GM12878 (cell line): ENCODE measurements at regions not wholly inside any gene's neighbourhood (a gene's known extent, or its start where the extent isn't known, plus 50 kb on each side); places are given as distances from the start of the nearest gene placed in this dataset.

Source experiments
- ATAC-seq: fragments of 200-7000 bp; cut with Tn5 transposase; 3 replicates; pipeline ENCODE4 v1.9.1; 2020; ENCODE audit warnings: mild to moderate bottlenecking, moderate library complexity
- BruUV-seq: library from RNA; stranded (reverse); fragments of 400-500 nt; replicated peaks from 2 replicates; lab custom pipeline; 2021; lab: Mats Ljungman, UMichigan
- CTCF ChIA-PET: fragments of 300-600 bp; sonication (Branson Sonifier 250); formaldehyde crosslinking; extraction: SDS; loops from one replicate; lab custom pipeline; 2021; ENCODE audit warnings: inconsistent platforms; lab: Yijun Ruan, JAX
- POLR2A ChIA-PET: fragments of 350-600 bp; formaldehyde crosslinking; extraction: SDS; loops from one replicate; lab custom pipeline; 2021; ENCODE audit warnings: inconsistent platforms; lab: Charles Lee
- RAD21 ChIA-PET: fragments of 300-600 bp; sonication (Branson Sonifier 250); formaldehyde crosslinking; loops from one replicate; lab custom pipeline; 2023; ENCODE audit warnings: antibody characterized with exemption; ENCODE audit not compliant: unreplicated experiment; lab: Charles Lee
- SMC1A ChIA-PET: fragments of 300-600 bp; sonication (Branson Sonifier 250); formaldehyde crosslinking; loops from one replicate; lab custom pipeline; 2023; ENCODE audit not compliant: unreplicated experiment, uncharacterized antibody; lab: Charles Lee
- DNase-seq: peaks from one replicate; pipeline ENCODE4 v3.0.0-alpha.2; 2011; ENCODE audit warnings: low read depth, low spot score
- FAIRE-seq: peaks from 3 replicates; lab custom pipeline; 2011; peaks lifted over from hg19 to GRCh38; lab: Jason Lieb, UNC
- H2AFZ ChIP-seq: 2 replicates; pipeline ENCODE4 v1.6.0; 2011; ENCODE audit warnings: low read depth, low read length, control low read depth; ENCODE audit not compliant: control insufficient read depth
- H3K27ac ChIP-seq: 2 replicates; pipeline ENCODE4 v1.5.1; 2011; ENCODE audit warnings: control low read depth; ENCODE audit not compliant: control insufficient read depth, insufficient read depth
- H3K27me3 ChIP-seq, 2 experiments: replicated peaks in 1 of 2; 2 replicates each; pipeline versions ENCODE4 v1.6.0 to v1.6.1; 2011; ENCODE audit warnings: low read length in 1 of 2; ENCODE audit not compliant: control insufficient read depth in 2 of 2, insufficient read depth in 2 of 2
- H3K36me3 ChIP-seq, 2 experiments: 2 replicates each; pipeline ENCODE4 v1.5.1; 2011; ENCODE audit warnings: low read length in 1 of 2; ENCODE audit not compliant: control insufficient read depth in 2 of 2, insufficient read depth in 2 of 2
- H3K4me1 ChIP-seq: 2 replicates; pipeline ENCODE4 v1.6.1; 2011; ENCODE audit warnings: mild to moderate bottlenecking, low read length, moderate library complexity, mixed read lengths; ENCODE audit not compliant: control insufficient read depth, insufficient read depth
- H3K4me2 ChIP-seq: 2 replicates; pipeline ENCODE4 v1.6.0; 2011; ENCODE audit warnings: control low read depth; ENCODE audit not compliant: control insufficient read depth, insufficient read depth
- H3K4me3 ChIP-seq: fragments of 200-600 bp; sonication (generic); 2 replicates; pipeline ENCODE4 v1.5.1; 2016
- H3K79me2 ChIP-seq: 2 replicates; pipeline ENCODE4 v1.6.0; 2011; ENCODE audit warnings: low read length; ENCODE audit not compliant: control insufficient read depth, insufficient read depth
- H3K9ac ChIP-seq: 2 replicates; pipeline ENCODE4 v1.8.0; 2011; ENCODE audit warnings: low read length, control low read depth, mixed read lengths; ENCODE audit not compliant: control insufficient read depth, insufficient read depth
- H3K9me3 ChIP-seq: replicated peaks from 3 replicates; pipeline ENCODE4 v1.5.1; 2011; ENCODE audit warnings: mild to moderate bottlenecking, low read length; ENCODE audit not compliant: control insufficient read depth, insufficient read depth
- H4K20me1 ChIP-seq: 2 replicates; pipeline ENCODE4 v1.6.0; 2011; ENCODE audit not compliant: control insufficient read depth, insufficient read depth
- CBX3 ChIP-seq: fragments of 200-600 bp; sonication (generic); IDR thresholded peaks from 2 replicates; pipeline ENCODE4 v1.6.1; 2016; ENCODE audit warnings: low read depth, borderline replicate concordance
- EED ChIP-seq: sonication (generic); IDR thresholded peaks from 2 replicates; pipeline ENCODE4 v1.6.1; 2016; ENCODE audit warnings: antibody characterized with exemption, low read depth
- FOXK2 ChIP-seq: fragments of 450-650 bp; IDR thresholded peaks from 2 replicates; pipeline ENCODE4 v1.6.1; 2017; ENCODE audit warnings: mild to moderate bottlenecking, moderate library complexity
- MEF2B ChIP-seq: fragments of 450-650 bp; IDR thresholded peaks from 2 replicates; pipeline ENCODE4 v1.6.1; 2018; ENCODE audit warnings: mild to moderate bottlenecking, moderate library complexity; ENCODE audit not compliant: partially characterized antibody, poor library complexity, severe bottlenecking
- NBN ChIP-seq: fragments of 450-650 bp; IDR thresholded peaks from 2 replicates; pipeline ENCODE4 v1.6.1; 2016
- NKRF ChIP-seq: fragments of 450-650 bp; conservative IDR thresholded peaks from 2 replicates; pipeline ENCODE4 v1.6.1; 2017; ENCODE audit warnings: mild to moderate bottlenecking, moderate library complexity
- PAX8 ChIP-seq: fragments of 450-650 bp; IDR thresholded peaks from 2 replicates; pipeline ENCODE4 v1.6.1; 2017; ENCODE audit warnings: mild to moderate bottlenecking, moderate library complexity
- POLR2AphosphoS2 ChIP-seq: IDR thresholded peaks from 2 replicates; pipeline ENCODE4 v1.6.1; 2011; ENCODE audit warnings: low read depth, mild to moderate bottlenecking, low read length, improper control_type of control experiment, moderate library complexity
- SMAD5 ChIP-seq: IDR thresholded peaks from 2 replicates; pipeline ENCODE4 v1.6.1; 2016; ENCODE audit warnings: antibody characterized with exemption, low read depth
- ZNF207 ChIP-seq: fragments of 450-650 bp; IDR thresholded peaks from 2 replicates; pipeline ENCODE4 v1.6.1; 2014; ENCODE audit warnings: antibody characterized with exemption, mild to moderate bottlenecking, borderline replicate concordance
- ZNF687 ChIP-seq: fragments of 450-650 bp; IDR thresholded peaks from 2 replicates; pipeline ENCODE4 v1.6.1; 2017; ENCODE audit warnings: mild to moderate bottlenecking, moderate library complexity
- WGBS: methylation state at CpG from one replicate; pipeline ENCODE4 v1.1.6; 2016; ENCODE audit warnings: low lambda C conversion rate; ENCODE audit not compliant: insufficient replicate concordance, insufficient coverage; ENCODE audit errors: missing lambda C conversion rate; 5-methylcytosine and 5-hydroxymethylcytosine counted together
- in situ Hi-C: fragments of 300-500 bp; cut with MboI; formaldehyde crosslinking; loops from 9 replicates; pipeline ENCODE4 v1.14.3; 2018; ENCODE audit warnings: mixed read lengths
- intact Hi-C: fragments of 100-400 bp; cut with micrococcal nuclease; formaldehyde crosslinking; loops from one replicate; pipeline ENCODE4 v1.14.2; 2022; ENCODE audit not compliant: unreplicated experiment

- H3K4me2 ChIP-seq: no peak overlapping the region
- ChIA-PET RAD21 (no interaction called here), SMC1A (interaction anchor here (1.2 to 2.1 kb wide), 2 partner anchors 17 to 420 kb away, joined by 3 to 6 read pairs; no protein-coding TSS in a partner anchor), CTCF (interaction anchor here (1.0 kb wide), 1 partner anchor 304 kb away, joined by 4 read pairs; no protein-coding TSS in a partner anchor), POLR2A (interaction anchor here (0.6 kb wide), 3 partner anchors 53 to 138 kb away, joined by 3 to 9 read pairs (median 3); no protein-coding TSS in a partner anchor)
- ATAC-seq: no peak
- H3K27me3 ChIP-seq: no peaks in the 10 kb centered on the region
- no peak overlapping the region for H3K27ac ChIP-seq
- H3K4me1 ChIP-seq: no peaks in the 10 kb centered on the region
- H3K79me2 ChIP-seq: no peaks in the 10 kb centered on the region
- in situ Hi-C loops: no loop called here
- no TSS peak for BruUV-seq
- intact Hi-C loops: no loop called here
- H3K36me3 ChIP-seq: no peaks in the 10 kb centered on the region
- FAIRE-seq: no peak
- H4K20me1 ChIP-seq: no peaks in the 10 kb centered on the region
- H2AFZ ChIP-seq: no peak overlapping the region
- WGBS: 4% methylated on average over 6 of the region's 6 CpGs
- H3K9ac ChIP-seq: no peak overlapping the region
- TF ChIP-seq POLR2AphosphoS2 (no peak), FOXK2 (no peak), SMAD5 (no peak), NBN (no peak), CBX3 (no peak), ZNF207 (no peak), ZNF687 (no peak), PAX8 (no peak), MEF2B (no peak), EED (no peak), NKRF (no peak)
- TF ChIP-seq, all 136 proteins: peak for 0
- DNase-seq: no peak
- Histone ChIP-seq H3K4me3 (no peak overlapping the region), H3K9me3 (no peaks in the 10 kb centered on the region)
Measured at GRCh38 chr14:97604731-97605130, 807.5 kb downstream of the VRK1 start.
